WTC11 (cell line): ENCODE measurements at regions not wholly inside any gene's neighbourhood (a gene's known extent, or its start where the extent isn't known, plus 50 kb on each side); places are given as distances from the start of the nearest gene placed in this dataset.

Experiments used
- ATAC-seq: fragments of 200-7000 bp; cut with Tn5 transposase; 2 replicates; pipeline ENCODE4 v1.10.0; 2021; ENCODE audit warnings: mild to moderate bottlenecking, moderate library complexity
- CTCF ChIA-PET: fragments of 300-600 bp; sonication (Branson Sonifier 250); formaldehyde crosslinking; loops from one replicate; lab custom pipeline; 2021; ENCODE audit warnings: antibody characterized with exemption; lab: Charles Lee
- POLR2A ChIA-PET: fragments of 350-600 bp; sonication (Branson Sonifier 250); formaldehyde crosslinking; loops from one replicate; lab custom pipeline; 2021; ENCODE audit warnings: antibody characterized with exemption; lab: Charles Lee
- DNase-seq: peaks from one replicate; pipeline ENCODE4 v3.0.0; 2021; ENCODE audit warnings: low spot score
- H3K27ac Mint-ChIP-seq: 2 replicates; pipeline ENCODE4 v1.8.0; 2021; ENCODE audit warnings: mixed read lengths
- H3K27me3 Mint-ChIP-seq: 2 replicates; pipeline ENCODE4 v1.8.0; 2021; ENCODE audit warnings: low read depth, mild to moderate bottlenecking, moderate library complexity, mixed read lengths
- H3K36me3 Mint-ChIP-seq: 2 replicates; pipeline ENCODE4 v1.8.0; 2021; ENCODE audit warnings: mixed read lengths
- H3K4me1 Mint-ChIP-seq: 2 replicates; pipeline ENCODE4 v1.8.0; 2022; ENCODE audit warnings: mixed read lengths
- H3K4me3 Mint-ChIP-seq: 2 replicates; pipeline ENCODE4 v1.8.0; 2021; ENCODE audit warnings: mild to moderate bottlenecking, moderate library complexity, mixed read lengths
- H3K9me3 Mint-ChIP-seq: 2 replicates; pipeline ENCODE4 v1.8.0; 2021; ENCODE audit warnings: mixed read lengths
- EMX1 ChIP-seq: fragments of 250-450 bp; sonication (Bioruptor Pico); IDR thresholded peaks from 2 replicates; pipeline ENCODE4 v1.8.0; 2021; ENCODE audit warnings: mild to moderate bottlenecking
- GRHL2 ChIP-seq: fragments of 250-450 bp; sonication (Bioruptor Pico); IDR thresholded peaks from 2 replicates; pipeline ENCODE4 v1.8.0; 2022; ENCODE audit warnings: mild to moderate bottlenecking, moderate library complexity; ENCODE audit not compliant: insufficient replicate concordance, severe bottlenecking
- GTF2I ChIP-seq: fragments of 250-450 bp; sonication (Bioruptor Pico); conservative IDR thresholded peaks from 2 replicates; pipeline ENCODE4 v1.4.0; 2021; ENCODE audit warnings: mild to moderate bottlenecking
- JUN ChIP-seq: sonication (generic); formaldehyde crosslinking; IDR thresholded peaks from 2 replicates; pipeline ENCODE4 v1.8.0; 2023; ENCODE audit warnings: mild to moderate bottlenecking, missing genetic modification reagents
- MXD4 ChIP-seq: fragments of 250-450 bp; sonication (Bioruptor Pico); IDR thresholded peaks from 2 replicates; pipeline ENCODE4 v1.8.0; 2021; ENCODE audit warnings: mild to moderate bottlenecking, moderate library complexity, borderline replicate concordance
- NFE2L1 ChIP-seq: sonication (generic); formaldehyde crosslinking; IDR thresholded peaks from 2 replicates; pipeline ENCODE4 v1.8.1; 2023; ENCODE audit warnings: missing genetic modification reagents
- PRRX2 ChIP-seq: fragments of 250-450 bp; sonication (Bioruptor Pico); IDR thresholded peaks from 2 replicates; pipeline ENCODE4 v1.8.0; 2021; ENCODE audit warnings: mild to moderate bottlenecking
- RORB ChIP-seq: fragments of 250-450 bp; sonication (Bioruptor Pico); IDR thresholded peaks from 2 replicates; pipeline ENCODE4 v1.9.0; 2021; ENCODE audit warnings: mild to moderate bottlenecking
- SMAD3 ChIP-seq: sonication (generic); formaldehyde crosslinking; IDR thresholded peaks from 2 replicates; pipeline ENCODE4 v1.8.0; 2022; ENCODE audit warnings: missing genetic modification reagents, mild to moderate bottlenecking, borderline replicate concordance
- TP53 ChIP-seq: sonication (generic); formaldehyde crosslinking; IDR thresholded peaks from 2 replicates; pipeline ENCODE4 v1.8.1; 2023; ENCODE audit warnings: mild to moderate bottlenecking, missing genetic modification reagents
- ZBTB21 ChIP-seq: sonication (generic); formaldehyde crosslinking; IDR thresholded peaks from 2 replicates; pipeline ENCODE4 v1.8.1; 2023; ENCODE audit warnings: mild to moderate bottlenecking, missing genetic modification reagents, borderline replicate concordance
- ZNF671 ChIP-seq: fragments of 250-450 bp; sonication (Bioruptor Pico); IDR thresholded peaks from 2 replicates; pipeline ENCODE4 v1.8.0; 2021; ENCODE audit warnings: mild to moderate bottlenecking
- TF ChIP-seq, protein P1 (sequence below): sonication (generic); formaldehyde crosslinking; IDR thresholded peaks from 2 replicates; pipeline ENCODE4 v1.8.0; 2022; ENCODE audit warnings: missing genetic modification reagents
- TF ChIP-seq, protein P2 (sequence below): sonication (generic); formaldehyde crosslinking; conservative IDR thresholded peaks from 2 replicates; pipeline ENCODE4 v1.8.1; 2022; ENCODE audit warnings: mild to moderate bottlenecking, missing genetic modification reagents
- TF ChIP-seq, protein P3 (sequence below): sonication (generic); formaldehyde crosslinking; IDR thresholded peaks from 2 replicates; pipeline ENCODE4 v1.8.1; 2022; ENCODE audit warnings: missing genetic modification reagents, borderline replicate concordance
- TF ChIP-seq, protein P4 (sequence below): sonication (generic); formaldehyde crosslinking; IDR thresholded peaks from 2 replicates; pipeline ENCODE4 v1.8.1; 2023; ENCODE audit warnings: mild to moderate bottlenecking, missing genetic modification reagents, moderate library complexity
- TF ChIP-seq, protein P5 (sequence below): sonication (generic); formaldehyde crosslinking; IDR thresholded peaks from 2 replicates; pipeline ENCODE4 v1.8.1; 2023; ENCODE audit warnings: mild to moderate bottlenecking, missing genetic modification reagents
- TF ChIP-seq, protein P6 (sequence below): sonication (generic); formaldehyde crosslinking; IDR thresholded peaks from 2 replicates; pipeline ENCODE4 v1.8.1; 2023; ENCODE audit warnings: mild to moderate bottlenecking, moderate library complexity, missing genetic modification reagents
- TF ChIP-seq, protein P7 (sequence below): sonication (generic); formaldehyde crosslinking; IDR thresholded peaks from 2 replicates; pipeline ENCODE4 v1.8.0; 2022; ENCODE audit warnings: mild to moderate bottlenecking, missing genetic modification reagents
- TF ChIP-seq, protein P8 (sequence below): sonication (generic); formaldehyde crosslinking; IDR thresholded peaks from 2 replicates; pipeline ENCODE4 v1.8.0; 2023; ENCODE audit warnings: mild to moderate bottlenecking, missing genetic modification reagents

DNA sequence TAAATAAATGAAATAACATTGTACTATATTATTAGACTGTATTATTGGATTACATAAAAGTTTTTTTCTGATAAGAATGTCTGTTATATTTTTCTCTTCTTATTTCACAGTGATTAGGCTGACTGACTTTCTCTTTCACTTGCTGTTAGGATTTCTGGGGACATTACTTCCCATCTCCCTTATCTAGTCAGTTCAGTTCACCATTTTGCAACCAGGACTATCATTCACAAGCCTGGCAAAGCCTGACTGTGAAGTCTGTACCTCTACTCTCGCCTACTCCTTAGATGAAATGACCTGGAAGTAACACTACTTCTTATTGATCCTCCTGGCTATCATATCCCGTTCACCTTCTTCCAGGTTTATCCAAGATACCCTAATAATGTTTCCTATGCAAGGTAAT is 676.6 kb downstream of the USP25 start (continued):
- TF ChIP-seq, protein P1, sequence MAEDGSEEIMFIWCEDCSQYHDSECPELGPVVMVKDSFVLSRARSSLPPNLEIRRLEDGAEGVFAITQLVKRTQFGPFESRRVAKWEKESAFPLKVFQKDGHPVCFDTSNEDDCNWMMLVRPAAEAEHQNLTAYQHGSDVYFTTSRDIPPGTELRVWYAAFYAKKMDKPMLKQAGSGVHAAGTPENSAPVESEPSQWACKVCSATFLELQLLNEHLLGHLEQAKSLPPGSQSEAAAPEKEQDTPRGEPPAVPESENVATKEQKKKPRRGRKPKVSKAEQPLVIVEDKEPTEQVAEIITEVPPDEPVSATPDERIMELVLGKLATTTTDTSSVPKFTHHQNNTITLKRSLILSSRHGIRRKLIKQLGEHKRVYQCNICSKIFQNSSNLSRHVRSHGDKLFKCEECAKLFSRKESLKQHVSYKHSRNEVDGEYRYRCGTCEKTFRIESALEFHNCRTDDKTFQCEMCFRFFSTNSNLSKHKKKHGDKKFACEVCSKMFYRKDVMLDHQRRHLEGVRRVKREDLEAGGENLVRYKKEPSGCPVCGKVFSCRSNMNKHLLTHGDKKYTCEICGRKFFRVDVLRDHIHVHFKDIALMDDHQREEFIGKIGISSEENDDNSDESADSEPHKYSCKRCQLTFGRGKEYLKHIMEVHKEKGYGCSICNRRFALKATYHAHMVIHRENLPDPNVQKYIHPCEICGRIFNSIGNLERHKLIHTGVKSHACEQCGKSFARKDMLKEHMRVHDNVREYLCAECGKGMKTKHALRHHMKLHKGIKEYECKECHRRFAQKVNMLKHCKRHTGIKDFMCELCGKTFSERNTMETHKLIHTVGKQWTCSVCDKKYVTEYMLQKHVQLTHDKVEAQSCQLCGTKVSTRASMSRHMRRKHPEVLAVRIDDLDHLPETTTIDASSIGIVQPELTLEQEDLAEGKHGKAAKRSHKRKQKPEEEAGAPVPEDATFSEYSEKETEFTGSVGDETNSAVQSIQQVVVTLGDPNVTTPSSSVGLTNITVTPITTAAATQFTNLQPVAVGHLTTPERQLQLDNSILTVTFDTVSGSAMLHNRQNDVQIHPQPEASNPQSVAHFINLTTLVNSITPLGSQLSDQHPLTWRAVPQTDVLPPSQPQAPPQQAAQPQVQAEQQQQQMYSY (CRISPR knock-in tag): no peak
- TF ChIP-seq RORB (CRISPR knock-in tag) (no peak), GTF2I (no peak), EMX1 (CRISPR knock-in tag) (no peak), GRHL2 (no peak), MXD4 (CRISPR knock-in tag) (no peak), NFE2L1 (CRISPR knock-in tag) (no peak), ZNF671 (CRISPR knock-in tag) (no peak), SMAD3 (CRISPR knock-in tag) (no peak), ZBTB21 (no peak)
- TF ChIP-seq, protein P2, sequence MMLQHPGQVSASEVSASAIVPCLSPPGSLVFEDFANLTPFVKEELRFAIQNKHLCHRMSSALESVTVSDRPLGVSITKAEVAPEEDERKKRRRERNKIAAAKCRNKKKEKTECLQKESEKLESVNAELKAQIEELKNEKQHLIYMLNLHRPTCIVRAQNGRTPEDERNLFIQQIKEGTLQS: no peak

DNA sequence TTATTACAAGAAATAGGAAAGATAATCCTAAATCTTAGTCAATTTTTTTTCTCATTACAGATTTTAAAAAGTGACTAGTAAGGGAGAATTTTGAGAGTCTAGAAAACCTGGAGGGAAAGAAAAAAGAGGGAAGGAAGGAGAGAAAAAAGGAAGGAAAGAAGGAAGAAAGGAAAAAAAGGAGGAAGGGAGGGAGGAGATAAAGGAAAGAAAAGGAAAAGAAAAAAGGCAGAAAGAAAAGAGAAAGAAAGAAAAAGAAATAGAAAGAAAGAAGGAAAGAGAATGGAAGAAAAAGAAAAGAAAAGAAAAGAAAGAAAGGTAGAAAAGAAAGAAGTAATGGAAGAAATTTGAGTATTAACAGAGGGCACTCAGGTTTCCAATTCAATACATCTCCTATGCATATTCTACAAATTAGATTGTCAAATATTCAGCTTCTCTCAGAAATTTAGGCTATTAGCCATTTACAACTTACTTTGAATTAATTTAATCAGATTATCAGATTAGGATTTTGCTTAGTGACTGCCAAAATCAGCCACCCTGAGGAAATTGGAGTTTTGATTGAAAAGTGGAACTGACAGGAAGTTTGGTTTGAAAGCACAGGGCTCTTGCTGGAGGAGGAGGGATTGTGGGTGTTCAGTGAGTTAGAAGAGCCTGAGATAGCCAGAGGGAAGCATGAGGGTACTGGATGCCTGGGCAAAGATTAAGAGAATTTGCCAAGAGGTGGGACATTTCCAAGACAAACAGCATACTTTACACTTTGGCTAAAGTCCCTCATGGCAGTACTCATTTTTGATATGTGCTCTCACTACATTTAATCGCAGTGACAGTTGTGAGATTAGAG is 677.8 kb downstream of the USP25 start:
- no peak for DNase-seq
- H3K27ac Mint-ChIP-seq: no peak overlapping the region
- H3K36me3 Mint-ChIP-seq: no peaks in the 10 kb centered on the region
- peaks cover 4% of the 10 kb centered on the region; the same call in 1 of the 2 replicates for H3K9me3 Mint-ChIP-seq
- H3K4me1 Mint-ChIP-seq: 0 out of 2 replicates have a peak, but pooled peaks cover 4% of the 10 kb centered on the region
- POLR2A ChIA-PET: no interaction called here
- no peaks in the 10 kb centered on the region for H3K27me3 Mint-ChIP-seq
- ATAC-seq: no peak
- no peak overlapping the region for H3K4me3 Mint-ChIP-seq
- TF ChIP-seq, protein P3, sequence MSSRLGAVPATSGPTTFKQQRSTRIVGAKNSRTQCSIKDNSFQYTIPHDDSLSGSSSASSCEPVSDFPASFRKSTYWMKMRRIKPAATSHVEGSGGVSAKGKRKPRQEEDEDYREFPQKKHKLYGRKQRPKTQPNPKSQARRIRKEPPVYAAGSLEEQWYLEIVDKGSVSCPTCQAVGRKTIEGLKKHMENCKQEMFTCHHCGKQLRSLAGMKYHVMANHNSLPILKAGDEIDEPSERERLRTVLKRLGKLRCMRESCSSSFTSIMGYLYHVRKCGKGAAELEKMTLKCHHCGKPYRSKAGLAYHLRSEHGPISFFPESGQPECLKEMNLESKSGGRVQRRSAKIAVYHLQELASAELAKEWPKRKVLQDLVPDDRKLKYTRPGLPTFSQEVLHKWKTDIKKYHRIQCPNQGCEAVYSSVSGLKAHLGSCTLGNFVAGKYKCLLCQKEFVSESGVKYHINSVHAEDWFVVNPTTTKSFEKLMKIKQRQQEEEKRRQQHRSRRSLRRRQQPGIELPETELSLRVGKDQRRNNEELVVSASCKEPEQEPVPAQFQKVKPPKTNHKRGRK (CRISPR knock-in tag): peak; percentile 66; the same call in 1 of the 2 replicates
- TF ChIP-seq, protein P4, sequence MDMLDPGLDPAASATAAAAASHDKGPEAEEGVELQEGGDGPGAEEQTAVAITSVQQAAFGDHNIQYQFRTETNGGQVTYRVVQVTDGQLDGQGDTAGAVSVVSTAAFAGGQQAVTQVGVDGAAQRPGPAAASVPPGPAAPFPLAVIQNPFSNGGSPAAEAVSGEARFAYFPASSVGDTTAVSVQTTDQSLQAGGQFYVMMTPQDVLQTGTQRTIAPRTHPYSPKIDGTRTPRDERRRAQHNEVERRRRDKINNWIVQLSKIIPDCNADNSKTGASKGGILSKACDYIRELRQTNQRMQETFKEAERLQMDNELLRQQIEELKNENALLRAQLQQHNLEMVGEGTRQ: no peak
- CTCF ChIA-PET: no interaction called here

DNA sequence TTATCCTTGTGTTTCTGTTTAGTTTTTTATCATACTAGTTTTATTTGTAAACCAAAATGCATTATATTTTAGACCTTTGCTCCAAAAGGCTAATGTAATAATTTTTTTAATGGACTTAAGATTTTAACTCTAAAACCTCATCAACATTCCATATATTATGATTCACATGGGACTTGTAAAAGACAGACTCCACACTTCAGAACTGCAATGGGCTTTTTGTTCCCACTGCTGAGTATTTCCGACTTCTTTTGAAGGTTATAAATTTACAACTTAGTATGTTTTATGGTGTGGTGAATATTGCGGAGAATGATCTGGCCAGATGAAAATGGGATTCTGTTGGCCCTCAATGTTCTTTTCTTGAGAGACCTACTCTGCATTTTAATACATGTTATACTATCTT is 678.5 kb downstream of the USP25 start:
- Mint-ChIP-seq H3K36me3 (no peaks in the 10 kb centered on the region), H3K9me3 (peaks cover 4% of the 10 kb centered on the region; the same call in 1 of the 2 replicates), H3K4me3 (no peak overlapping the region), H3K4me1 (0 out of 2 replicates have a peak, but pooled peaks cover 4% of the 10 kb centered on the region), H3K27ac (no peak overlapping the region), H3K27me3 (no peaks in the 10 kb centered on the region)
- no peak for ATAC-seq
- ChIA-PET CTCF (no interaction called here), POLR2A (no interaction called here)
- DNase-seq: no peak
- TF ChIP-seq, protein P5, sequence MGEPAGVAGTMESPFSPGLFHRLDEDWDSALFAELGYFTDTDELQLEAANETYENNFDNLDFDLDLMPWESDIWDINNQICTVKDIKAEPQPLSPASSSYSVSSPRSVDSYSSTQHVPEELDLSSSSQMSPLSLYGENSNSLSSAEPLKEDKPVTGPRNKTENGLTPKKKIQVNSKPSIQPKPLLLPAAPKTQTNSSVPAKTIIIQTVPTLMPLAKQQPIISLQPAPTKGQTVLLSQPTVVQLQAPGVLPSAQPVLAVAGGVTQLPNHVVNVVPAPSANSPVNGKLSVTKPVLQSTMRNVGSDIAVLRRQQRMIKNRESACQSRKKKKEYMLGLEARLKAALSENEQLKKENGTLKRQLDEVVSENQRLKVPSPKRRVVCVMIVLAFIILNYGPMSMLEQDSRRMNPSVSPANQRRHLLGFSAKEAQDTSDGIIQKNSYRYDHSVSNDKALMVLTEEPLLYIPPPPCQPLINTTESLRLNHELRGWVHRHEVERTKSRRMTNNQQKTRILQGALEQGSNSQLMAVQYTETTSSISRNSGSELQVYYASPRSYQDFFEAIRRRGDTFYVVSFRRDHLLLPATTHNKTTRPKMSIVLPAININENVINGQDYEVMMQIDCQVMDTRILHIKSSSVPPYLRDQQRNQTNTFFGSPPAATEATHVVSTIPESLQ (CRISPR knock-in tag): no peak
- no peak for TF ChIP-seq PRRX2 (CRISPR knock-in tag)
- no peak for TF ChIP-seq JUN
- TF ChIP-seq ZBTB21: no peak
- TF ChIP-seq, protein P6, sequence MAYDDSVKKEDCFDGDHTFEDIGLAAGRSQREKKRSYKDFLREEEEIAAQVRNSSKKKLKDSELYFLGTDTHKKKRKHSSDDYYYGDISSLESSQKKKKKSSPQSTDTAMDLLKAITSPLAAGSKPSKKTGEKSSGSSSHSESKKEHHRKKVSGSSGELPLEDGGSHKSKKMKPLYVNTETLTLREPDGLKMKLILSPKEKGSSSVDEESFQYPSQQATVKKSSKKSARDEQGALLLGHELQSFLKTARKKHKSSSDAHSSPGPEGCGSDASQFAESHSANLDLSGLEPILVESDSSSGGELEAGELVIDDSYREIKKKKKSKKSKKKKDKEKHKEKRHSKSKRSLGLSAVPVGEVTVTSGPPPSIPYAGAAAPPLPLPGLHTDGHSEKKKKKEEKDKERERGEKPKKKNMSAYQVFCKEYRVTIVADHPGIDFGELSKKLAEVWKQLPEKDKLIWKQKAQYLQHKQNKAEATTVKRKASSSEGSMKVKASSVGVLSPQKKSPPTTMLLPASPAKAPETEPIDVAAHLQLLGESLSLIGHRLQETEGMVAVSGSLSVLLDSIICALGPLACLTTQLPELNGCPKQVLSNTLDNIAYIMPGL (CRISPR knock-in tag): no peak
- TF ChIP-seq, protein P7, sequence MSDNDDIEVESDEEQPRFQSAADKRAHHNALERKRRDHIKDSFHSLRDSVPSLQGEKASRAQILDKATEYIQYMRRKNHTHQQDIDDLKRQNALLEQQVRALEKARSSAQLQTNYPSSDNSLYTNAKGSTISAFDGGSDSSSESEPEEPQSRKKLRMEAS (CRISPR knock-in tag): no peak
- TF ChIP-seq TP53 (CRISPR knock-in tag): no peak
- TF ChIP-seq, protein P8, sequence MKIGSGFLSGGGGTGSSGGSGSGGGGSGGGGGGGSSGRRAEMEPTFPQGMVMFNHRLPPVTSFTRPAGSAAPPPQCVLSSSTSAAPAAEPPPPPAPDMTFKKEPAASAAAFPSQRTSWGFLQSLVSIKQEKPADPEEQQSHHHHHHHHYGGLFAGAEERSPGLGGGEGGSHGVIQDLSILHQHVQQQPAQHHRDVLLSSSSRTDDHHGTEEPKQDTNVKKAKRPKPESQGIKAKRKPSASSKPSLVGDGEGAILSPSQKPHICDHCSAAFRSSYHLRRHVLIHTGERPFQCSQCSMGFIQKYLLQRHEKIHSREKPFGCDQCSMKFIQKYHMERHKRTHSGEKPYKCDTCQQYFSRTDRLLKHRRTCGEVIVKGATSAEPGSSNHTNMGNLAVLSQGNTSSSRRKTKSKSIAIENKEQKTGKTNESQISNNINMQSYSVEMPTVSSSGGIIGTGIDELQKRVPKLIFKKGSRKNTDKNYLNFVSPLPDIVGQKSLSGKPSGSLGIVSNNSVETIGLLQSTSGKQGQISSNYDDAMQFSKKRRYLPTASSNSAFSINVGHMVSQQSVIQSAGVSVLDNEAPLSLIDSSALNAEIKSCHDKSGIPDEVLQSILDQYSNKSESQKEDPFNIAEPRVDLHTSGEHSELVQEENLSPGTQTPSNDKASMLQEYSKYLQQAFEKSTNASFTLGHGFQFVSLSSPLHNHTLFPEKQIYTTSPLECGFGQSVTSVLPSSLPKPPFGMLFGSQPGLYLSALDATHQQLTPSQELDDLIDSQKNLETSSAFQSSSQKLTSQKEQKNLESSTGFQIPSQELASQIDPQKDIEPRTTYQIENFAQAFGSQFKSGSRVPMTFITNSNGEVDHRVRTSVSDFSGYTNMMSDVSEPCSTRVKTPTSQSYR (CRISPR knock-in tag): no peak
